ENCODE measurements at regions not wholly inside any gene's neighbourhood (a gene's known extent, or its start where the extent isn't known, plus 50 kb on each side); places are given as distances from the start of the nearest gene placed in this dataset.
A peak's percentile ranks its signal among the peaks of the same experiment; 100 is the strongest.

DNA sequence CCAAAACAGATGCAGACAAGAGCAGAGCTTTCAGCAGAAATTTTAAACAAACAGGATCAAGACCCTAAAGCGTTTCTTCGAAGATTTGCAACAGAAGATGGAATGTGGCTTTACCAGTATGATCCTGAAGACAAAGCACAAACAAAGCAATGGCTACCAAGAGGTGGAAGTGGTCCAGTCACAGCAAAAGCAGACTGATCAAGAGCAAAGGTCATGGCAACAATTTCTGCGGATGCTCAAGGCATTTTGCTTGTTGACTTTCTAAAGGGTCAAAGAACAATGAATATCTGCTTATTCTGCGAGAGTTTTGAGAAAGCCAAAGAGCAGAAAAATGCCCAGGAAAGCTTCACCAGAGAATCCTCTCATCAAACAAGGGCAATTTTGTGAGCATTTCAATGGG, 130.4 kb downstream of the MBL2 start:
- no peaks in the 10 kb centered on the region for H3K9me3 ChIP-seq (ENCODE audit: control insufficient read depth in 2 of 3, insufficient read depth in 1 of 3, low read length in 3 of 3)
- TF ChIP-seq, protein P1, sequence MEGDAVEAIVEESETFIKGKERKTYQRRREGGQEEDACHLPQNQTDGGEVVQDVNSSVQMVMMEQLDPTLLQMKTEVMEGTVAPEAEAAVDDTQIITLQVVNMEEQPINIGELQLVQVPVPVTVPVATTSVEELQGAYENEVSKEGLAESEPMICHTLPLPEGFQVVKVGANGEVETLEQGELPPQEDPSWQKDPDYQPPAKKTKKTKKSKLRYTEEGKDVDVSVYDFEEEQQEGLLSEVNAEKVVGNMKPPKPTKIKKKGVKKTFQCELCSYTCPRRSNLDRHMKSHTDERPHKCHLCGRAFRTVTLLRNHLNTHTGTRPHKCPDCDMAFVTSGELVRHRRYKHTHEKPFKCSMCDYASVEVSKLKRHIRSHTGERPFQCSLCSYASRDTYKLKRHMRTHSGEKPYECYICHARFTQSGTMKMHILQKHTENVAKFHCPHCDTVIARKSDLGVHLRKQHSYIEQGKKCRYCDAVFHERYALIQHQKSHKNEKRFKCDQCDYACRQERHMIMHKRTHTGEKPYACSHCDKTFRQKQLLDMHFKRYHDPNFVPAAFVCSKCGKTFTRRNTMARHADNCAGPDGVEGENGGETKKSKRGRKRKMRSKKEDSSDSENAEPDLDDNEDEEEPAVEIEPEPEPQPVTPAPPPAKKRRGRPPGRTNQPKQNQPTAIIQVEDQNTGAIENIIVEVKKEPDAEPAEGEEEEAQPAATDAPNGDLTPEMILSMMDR (IDR thresholded peaks at IDR 0.05; ENCODE audit: borderline replicate concordance, extremely low read depth, insufficient read depth), result no peak
- intact Hi-C loops (cut with DNase I), result no loop called here
- no peaks in the 10 kb centered on the region for H3K27me3 ChIP-seq (ENCODE audit: control insufficient read depth, insufficient read depth, low read length)
- no peaks in the 10 kb centered on the region for H3K4me1 ChIP-seq (ENCODE audit: control insufficient read depth in 2 of 3, insufficient read depth in 2 of 3, low read depth in 1 of 3, low read length in 3 of 3)
- FAIRE-seq (no peak), DNase-seq (no peak)
- no peak overlapping the region for H3K4me3 ChIP-seq (ENCODE audit: low read length in 3 of 3)
- H3K9ac ChIP-seq (ENCODE audit: low read length in 3 of 3), result no peak overlapping the region
- no peaks in the 10 kb centered on the region for H3K36me3 ChIP-seq (ENCODE audit: control insufficient read depth in 2 of 3, insufficient read depth in 3 of 3, low read length in 3 of 3)
- no peak overlapping the region for H3K27ac ChIP-seq (ENCODE audit: low read depth in 2 of 2, low read length in 2 of 2)

DNA sequence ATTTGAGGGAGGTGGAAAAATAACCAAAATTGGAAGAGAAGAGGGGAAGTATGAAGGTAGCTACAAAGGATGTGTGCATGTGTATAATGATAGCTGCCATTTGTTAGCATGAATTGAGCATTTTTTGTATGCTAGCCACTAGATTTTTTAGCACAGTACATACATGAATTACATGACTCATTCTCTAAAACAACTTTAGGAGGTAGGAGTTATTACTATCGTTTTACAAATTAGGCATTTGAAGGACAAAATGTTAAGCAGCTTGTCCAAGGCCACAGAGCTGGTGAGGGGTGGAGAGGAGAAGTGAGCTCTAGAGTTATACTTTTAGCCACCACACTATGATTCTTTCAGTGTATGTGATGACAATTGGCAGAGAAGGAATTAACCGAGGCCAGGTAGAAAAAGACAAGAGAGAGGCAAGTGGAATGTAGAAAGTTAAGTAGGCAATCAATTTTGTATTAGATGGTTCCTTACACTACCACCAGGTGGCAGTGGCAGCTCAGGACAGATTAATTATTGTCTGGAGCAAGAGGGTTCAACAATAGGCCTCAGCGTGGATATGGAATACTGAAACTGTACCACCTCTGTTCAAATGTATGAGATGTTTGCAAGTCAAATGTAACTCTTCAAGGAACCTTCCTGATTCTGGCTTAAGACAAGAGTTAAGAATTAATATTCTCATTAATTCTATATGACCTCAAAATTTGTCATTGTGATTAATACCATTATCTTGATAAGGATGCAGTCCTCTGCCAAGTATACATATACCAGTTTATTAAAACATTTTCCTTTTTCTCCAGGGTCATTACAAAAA, 128.0 kb downstream of the MBL2 start:
- FAIRE-seq, result no peak
- H3K9ac ChIP-seq (ENCODE audit: low read length in 3 of 3), result no peak overlapping the region
- H3K9me3 ChIP-seq (ENCODE audit: control insufficient read depth in 2 of 3, insufficient read depth in 1 of 3, low read length in 3 of 3), result no peaks in the 10 kb centered on the region
- H3K27ac ChIP-seq (ENCODE audit: low read depth in 2 of 2, low read length in 2 of 2), result no peak overlapping the region
- H3K27me3 ChIP-seq (ENCODE audit: control insufficient read depth, insufficient read depth, low read length), result no peaks in the 10 kb centered on the region
- DNase-seq, result peak in 4 of 5 donors; percentile 39 to 71 (median 54)
- H3K36me3 ChIP-seq (ENCODE audit: control insufficient read depth in 2 of 3, insufficient read depth in 3 of 3, low read length in 3 of 3), result no peaks in the 10 kb centered on the region
- no peaks in the 10 kb centered on the region for H3K4me1 ChIP-seq (ENCODE audit: control insufficient read depth in 2 of 3, insufficient read depth in 2 of 3, low read depth in 1 of 3, low read length in 3 of 3)
- no peak overlapping the region for H3K4me3 ChIP-seq (ENCODE audit: low read length in 3 of 3)
- intact Hi-C loops (cut with DNase I), result no loop called here
- TF ChIP-seq, protein P1 (IDR thresholded peaks at IDR 0.05; ENCODE audit: borderline replicate concordance, extremely low read depth, insufficient read depth), result peak; percentile 67

DNA sequence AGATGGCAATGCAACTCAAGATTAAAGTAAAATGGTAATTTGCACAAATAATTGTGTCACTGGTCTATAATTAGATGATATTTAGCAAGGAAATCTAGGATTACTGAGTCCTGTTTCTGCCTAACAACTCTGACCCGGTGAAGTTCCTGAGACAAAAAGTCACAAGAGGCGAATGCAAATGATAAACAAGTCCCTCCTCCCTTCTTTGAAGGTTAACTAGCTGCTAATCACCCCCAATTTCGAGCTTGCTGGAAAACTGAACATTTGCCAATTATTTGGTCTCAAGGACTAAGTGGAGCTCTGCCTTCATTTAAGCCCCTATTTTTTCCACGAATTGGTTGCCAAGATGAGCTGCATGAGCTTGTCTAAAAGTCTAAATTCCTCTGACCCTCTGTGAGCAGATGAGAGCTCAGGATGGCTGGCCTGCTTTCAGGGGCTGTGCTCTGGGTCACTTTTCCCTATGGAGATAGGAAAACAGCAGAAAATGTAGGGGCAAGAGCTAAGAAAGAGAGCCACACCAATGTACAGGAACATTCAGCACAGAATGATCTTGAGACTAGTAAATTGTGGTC, 127.3 kb downstream of the MBL2 start:
- Histone ChIP-seq H3K4me3 (ENCODE audit: low read length in 3 of 3) (no peak overlapping the region), H3K27me3 (ENCODE audit: control insufficient read depth, insufficient read depth, low read length) (no peaks in the 10 kb centered on the region), H3K9me3 (ENCODE audit: control insufficient read depth in 2 of 3, insufficient read depth in 1 of 3, low read length in 3 of 3) (no peaks in the 10 kb centered on the region), H3K9ac (ENCODE audit: low read length in 3 of 3) (no peak overlapping the region), H3K4me1 (ENCODE audit: control insufficient read depth in 2 of 3, insufficient read depth in 2 of 3, low read depth in 1 of 3, low read length in 3 of 3) (no peaks in the 10 kb centered on the region), H3K36me3 (ENCODE audit: control insufficient read depth in 2 of 3, insufficient read depth in 3 of 3, low read length in 3 of 3) (no peaks in the 10 kb centered on the region), H3K27ac (ENCODE audit: low read depth in 2 of 2, low read length in 2 of 2) (no peak overlapping the region)
- FAIRE-seq, result no peak
- DNase-seq, result peak in 1 of 5 donors; percentile 12
- intact Hi-C loops (cut with DNase I), result no loop called here
- TF ChIP-seq, protein P1 (IDR thresholded peaks at IDR 0.05; ENCODE audit: borderline replicate concordance, extremely low read depth, insufficient read depth), result no peak
